ENCODE measurements at regions not wholly inside any gene's neighbourhood (a gene's known extent, or its start where the extent isn't known, plus 50 kb on each side); places are given as distances from the start of the nearest gene placed in this dataset.

- TF ChIP-seq, protein P1, sequence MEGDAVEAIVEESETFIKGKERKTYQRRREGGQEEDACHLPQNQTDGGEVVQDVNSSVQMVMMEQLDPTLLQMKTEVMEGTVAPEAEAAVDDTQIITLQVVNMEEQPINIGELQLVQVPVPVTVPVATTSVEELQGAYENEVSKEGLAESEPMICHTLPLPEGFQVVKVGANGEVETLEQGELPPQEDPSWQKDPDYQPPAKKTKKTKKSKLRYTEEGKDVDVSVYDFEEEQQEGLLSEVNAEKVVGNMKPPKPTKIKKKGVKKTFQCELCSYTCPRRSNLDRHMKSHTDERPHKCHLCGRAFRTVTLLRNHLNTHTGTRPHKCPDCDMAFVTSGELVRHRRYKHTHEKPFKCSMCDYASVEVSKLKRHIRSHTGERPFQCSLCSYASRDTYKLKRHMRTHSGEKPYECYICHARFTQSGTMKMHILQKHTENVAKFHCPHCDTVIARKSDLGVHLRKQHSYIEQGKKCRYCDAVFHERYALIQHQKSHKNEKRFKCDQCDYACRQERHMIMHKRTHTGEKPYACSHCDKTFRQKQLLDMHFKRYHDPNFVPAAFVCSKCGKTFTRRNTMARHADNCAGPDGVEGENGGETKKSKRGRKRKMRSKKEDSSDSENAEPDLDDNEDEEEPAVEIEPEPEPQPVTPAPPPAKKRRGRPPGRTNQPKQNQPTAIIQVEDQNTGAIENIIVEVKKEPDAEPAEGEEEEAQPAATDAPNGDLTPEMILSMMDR (IDR thresholded peaks at IDR 0.05; ENCODE audit: extremely low read depth in 1 of 2, insufficient read depth in 1 of 2, low read depth in 1 of 2, low read length in 2 of 2), result no peak
- TF ChIP-seq MYC (IDR thresholded peaks at IDR 0.05; ENCODE audit: low read depth, low read length), result no peak
These were observed 371.5 kb upstream of the MTPN start for GRCh38 chr7:136348542-136349192.

All from endothelial cell of umbilical vein (primary cell).